ENCODE measurements at regions not wholly inside any gene's neighbourhood (a gene's known extent, or its start where the extent isn't known, plus 50 kb on each side); places are given as distances from the start of the nearest gene placed in this dataset.

- in situ Hi-C loops (cut with MboI; ENCODE audit: low sequenced_read_pairs), result no loop called here
Observed at GRCh38 chr11:128201009-128201408, 386.3 kb downstream of the ETS1 start.

GRCh38 chr11:128200467-128200866, 386.9 kb downstream of the ETS1 start:
- in situ Hi-C loops (cut with MboI; ENCODE audit: low sequenced_read_pairs), result no loop called here

GRCh38 chr11:128198216-128198772, 389.1 kb downstream of the ETS1 start:
- in situ Hi-C loops (cut with MboI; ENCODE audit: low sequenced_read_pairs), result no loop called here

- in situ Hi-C loops (cut with MboI; ENCODE audit: low sequenced_read_pairs), result no loop called here
Observed at GRCh38 chr11:128196235-128196634, 391.1 kb downstream of the ETS1 start.

- in situ Hi-C loops (cut with MboI; ENCODE audit: low sequenced_read_pairs), result no loop called here
Observed at GRCh38 chr11:128195756-128196155, 391.6 kb downstream of the ETS1 start.

DNA sequence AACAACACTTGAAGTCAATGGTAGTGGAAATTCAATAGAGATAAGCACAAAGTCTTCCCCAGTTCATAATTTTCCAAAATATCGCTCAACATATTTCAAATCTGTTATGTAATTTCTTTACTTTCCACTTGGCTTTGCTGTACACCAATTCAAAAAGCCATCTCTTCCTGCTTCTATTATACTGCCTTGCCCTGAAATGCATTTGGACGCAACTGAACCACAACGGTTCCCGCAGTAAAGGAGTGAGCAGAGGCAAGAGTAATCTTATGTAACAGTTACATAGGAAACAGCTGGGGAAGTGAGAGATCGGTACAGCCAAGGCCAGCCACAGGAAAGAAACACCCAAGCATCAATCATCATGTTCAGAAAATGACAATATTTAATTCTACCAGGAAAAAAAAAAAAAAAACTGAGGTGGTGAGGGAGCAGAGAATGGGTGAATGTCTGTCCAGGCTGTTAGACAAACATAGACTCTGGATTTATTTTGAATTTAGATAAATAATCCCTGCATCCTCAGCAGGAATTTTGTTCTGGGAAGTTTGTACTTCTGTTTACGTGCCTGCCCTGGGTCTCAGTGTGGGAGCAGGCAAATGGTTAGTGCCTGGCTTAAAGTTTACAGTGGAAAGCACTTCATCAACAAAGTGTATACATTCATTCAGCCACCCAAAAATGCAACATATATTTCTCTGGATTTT, 392.2 kb downstream of the ETS1 start:
- in situ Hi-C loops (cut with MboI; ENCODE audit: low sequenced_read_pairs), result no loop called here

DNA sequence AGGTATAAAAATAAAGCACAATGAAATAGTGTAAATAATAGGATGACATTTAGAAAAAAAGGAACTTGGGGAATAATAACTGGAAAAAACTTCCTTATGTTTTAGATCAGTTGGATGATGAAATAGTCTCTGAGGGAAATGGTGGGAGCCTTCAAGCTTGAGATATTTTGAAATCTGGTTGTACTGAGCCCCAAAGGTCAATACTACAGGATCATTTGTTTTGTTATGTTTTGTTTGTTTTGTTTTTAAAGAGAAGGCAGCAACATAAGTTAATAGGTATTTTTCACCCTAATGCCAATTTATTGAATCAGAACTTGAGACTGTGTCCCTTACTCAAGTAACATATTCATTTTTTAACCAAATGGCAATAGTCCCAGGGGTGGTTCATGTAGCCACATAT, 393.1 kb downstream of the ETS1 start:
- in situ Hi-C loops (cut with MboI; ENCODE audit: low sequenced_read_pairs), result no loop called here

DNA sequence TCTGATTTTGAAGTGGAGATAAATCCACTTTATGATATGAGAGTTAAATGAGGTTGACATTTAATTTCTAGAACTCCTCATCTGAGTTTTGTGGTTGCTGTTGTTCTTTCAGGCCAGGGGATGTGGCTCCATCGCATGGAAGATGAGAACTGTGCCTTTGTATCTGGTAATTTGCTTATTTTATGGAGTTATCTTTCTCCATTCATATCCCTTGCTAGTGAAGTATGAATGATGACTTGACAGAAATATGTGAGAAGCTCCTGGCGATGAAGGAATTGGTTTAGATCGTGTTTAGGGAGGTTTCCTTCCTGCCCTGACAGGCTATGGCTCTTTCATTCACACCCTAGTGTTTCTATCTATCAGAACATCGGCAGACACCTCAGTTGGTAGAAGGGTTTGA, 393.7 kb downstream of the ETS1 start:
- in situ Hi-C loops (cut with MboI; ENCODE audit: low sequenced_read_pairs), result no loop called here

- in situ Hi-C loops (cut with MboI; ENCODE audit: low sequenced_read_pairs), result no loop called here
Observed at GRCh38 chr11:128190312-128190711, 397.0 kb downstream of the ETS1 start.

- in situ Hi-C loops (cut with MboI; ENCODE audit: low sequenced_read_pairs), result no loop called here
Observed at GRCh38 chr11:128189823-128190222, 397.5 kb downstream of the ETS1 start.

DNA sequence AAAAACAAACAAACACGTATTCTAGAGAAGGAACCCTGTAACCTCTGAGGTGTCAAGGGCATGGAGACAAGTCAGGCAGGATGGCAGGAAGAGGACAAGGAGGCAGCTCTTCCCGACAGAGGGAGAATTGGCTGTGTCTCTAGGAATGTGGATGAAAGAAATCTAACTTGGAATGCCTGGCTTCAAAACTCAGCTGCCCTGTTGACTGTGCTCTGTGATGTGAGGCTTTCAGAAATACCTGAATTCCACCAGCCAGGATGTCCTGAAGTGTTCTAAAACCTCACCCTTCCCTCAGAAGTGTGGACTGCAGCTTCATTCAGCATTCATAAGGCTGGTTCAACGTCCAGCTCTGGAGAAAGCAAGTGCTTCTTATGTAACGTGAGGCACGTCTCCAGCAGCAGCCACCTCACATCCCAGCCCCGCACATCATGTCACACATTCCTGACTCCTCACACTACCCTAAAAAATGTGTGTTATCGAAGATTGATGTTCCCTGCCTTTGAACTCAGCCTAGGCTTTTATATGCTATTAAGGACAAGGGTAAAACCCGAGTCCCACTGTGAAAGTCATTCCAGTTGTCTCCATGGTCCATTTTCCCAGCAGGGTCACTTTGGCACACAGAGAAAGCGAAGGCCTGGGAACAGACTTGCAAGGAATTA, 398.9 kb downstream of the ETS1 start:
- in situ Hi-C loops (cut with MboI; ENCODE audit: low sequenced_read_pairs), result no loop called here

DNA sequence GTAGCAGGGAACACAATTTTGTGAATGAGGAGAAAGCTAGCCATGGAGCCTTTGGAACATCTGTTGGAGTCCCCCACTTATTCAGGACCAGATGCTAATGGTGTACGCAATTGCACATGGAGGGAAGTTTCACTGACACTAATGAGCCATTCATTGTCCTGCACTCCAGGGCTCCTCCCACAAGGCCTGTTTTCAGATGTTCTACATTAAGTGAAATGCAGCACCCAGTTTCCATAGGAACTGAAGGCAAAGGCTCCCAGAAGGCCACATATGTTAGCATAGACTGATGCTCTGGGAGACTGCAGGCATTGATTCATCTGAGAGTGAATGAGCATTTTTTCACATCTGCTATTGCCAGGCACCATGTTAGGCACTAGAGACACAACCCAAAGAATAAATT, 399.5 kb downstream of the ETS1 start:
- in situ Hi-C loops (cut with MboI; ENCODE audit: low sequenced_read_pairs), result no loop called here

DNA sequence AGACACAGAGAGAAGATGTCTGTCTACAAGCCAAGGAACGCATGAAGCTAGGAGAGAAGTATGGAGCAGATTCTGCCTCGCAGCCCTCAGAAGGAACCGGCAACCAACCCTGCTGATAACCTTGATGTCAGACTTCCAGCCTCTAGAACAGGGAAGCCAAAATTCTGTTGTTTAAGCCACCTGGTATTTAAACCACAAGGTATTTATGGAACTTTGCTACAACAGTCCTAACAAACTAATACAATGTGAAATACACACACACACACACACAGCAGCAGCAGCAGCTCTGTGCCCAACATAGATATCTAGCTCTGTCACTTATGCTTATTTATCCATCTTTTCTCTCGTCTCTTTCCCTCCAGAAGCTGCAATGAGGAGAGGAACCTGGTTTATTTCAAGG, 400.0 kb downstream of the ETS1 start:
- in situ Hi-C loops (cut with MboI; ENCODE audit: low sequenced_read_pairs), result no loop called here

GRCh38 chr11:128184981-128185380, 402.4 kb downstream of the ETS1 start:
- in situ Hi-C loops (cut with MboI; ENCODE audit: low sequenced_read_pairs), result no loop called here

DNA sequence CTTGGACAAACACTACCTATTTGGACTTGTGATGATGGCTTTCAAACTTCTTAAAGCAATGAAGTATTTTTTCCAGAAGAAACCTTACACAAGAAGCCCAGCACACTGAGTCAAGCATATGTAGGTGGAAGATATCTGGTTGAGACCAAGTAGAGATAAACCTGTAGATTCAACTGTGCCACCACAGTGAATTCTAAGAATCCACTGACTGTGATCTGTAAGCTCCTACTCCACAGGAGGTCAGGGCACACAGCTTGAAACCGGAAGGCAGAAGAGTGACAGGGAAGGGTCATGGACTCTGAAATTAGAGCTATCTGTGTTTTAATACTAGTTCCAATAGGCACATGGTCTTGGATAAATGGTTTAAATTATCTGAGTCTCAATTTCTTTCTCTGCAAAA, 404.5 kb downstream of the ETS1 start:
- in situ Hi-C loops (cut with MboI; ENCODE audit: low sequenced_read_pairs), result no loop called here

DNA sequence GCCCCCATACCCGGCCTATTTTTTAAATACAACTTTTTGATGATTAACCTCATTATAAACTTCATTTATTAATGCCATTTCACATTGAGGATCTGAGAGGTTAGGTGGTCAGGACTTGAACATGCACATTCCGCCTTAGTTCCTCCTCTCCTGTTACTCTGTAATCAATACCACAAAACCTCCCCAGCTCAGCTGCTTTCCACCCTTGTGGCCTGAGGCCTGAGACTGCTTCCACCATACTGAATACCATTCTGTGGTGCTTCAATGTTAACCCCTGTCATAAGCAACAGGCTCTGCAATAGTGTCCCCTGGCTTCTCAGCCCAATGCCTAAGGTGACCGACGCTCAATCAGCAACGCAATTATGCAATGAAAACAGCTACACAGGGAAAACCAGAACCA, 405.4 kb downstream of the ETS1 start:
- in situ Hi-C loops (cut with MboI; ENCODE audit: low sequenced_read_pairs), result no loop called here

- in situ Hi-C loops (cut with MboI; ENCODE audit: low sequenced_read_pairs), result no loop called here
Observed at GRCh38 chr11:128181088-128181480, 406.3 kb downstream of the ETS1 start.

DNA sequence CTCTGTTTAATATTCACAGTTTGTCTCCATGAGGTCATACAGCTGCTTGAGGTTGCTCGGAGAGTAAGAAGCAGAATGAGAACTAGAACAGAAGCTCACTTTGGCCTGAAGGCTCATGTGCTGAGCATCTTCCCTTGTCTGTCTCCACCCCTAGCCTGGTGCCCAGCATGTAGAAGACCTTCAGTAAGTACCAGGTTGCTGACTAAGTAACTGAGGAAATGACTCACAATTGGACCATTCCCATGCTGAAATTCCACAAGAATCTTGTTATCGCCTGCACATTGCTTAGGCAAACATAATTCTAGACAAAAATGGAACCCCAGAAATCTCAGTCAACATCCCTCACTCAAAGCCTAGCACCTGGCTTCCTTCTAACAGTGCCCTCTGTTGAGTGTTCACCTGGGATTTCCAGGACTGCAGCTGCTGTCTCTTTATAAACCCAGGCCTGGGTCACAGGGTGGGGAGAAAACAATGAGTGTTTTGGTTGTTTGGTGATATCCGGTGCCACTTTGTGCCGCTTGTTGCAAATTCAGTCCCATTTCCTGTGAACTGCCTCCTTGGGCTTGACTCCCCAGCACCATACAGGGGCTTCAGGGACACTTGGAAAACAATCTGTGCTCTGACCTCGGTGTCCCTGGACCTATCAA, 406.8 kb downstream of the ETS1 start:
- in situ Hi-C loops (cut with MboI; ENCODE audit: low sequenced_read_pairs), result no loop called here

- in situ Hi-C loops (cut with MboI; ENCODE audit: low sequenced_read_pairs), result no loop called here
Observed at GRCh38 chr11:128179512-128179911, 407.8 kb downstream of the ETS1 start.

DNA sequence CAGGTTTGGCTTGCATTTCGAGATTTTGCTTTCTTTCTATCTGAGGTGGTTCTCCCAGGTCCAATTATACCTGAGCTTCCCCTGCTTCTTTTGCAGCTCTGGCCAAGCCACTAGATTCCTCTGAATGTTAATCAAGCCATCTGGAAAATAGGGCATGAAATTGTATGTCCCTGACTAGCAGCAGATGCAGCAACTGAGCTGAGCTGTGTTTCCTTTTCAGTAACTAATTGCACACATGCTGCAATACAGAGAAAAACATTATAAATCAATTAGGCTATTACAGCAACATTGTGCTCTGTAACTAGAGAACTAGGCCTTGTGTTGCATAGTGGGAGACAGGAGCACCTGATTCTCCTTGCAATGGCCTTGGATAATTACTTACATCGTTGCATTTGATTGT, 408.3 kb downstream of the ETS1 start:
- in situ Hi-C loops (cut with MboI; ENCODE audit: low sequenced_read_pairs), result no loop called here

GRCh38 chr11:128174465-128175291, 412.7 kb downstream of the ETS1 start:
- in situ Hi-C loops (cut with MboI; ENCODE audit: low sequenced_read_pairs), result loop anchor here (25.0 kb wide), 1 partner anchor 788 kb away; no protein-coding TSS in a partner anchor

Measured in HL-60/S4 treated with phorbol 12-myristate 13-acetate at 8.2 ng/mL for 4 days and 3 days (cell line).